SK-N-MC (cell line): ENCODE measurements at regions not wholly inside any gene's neighbourhood (a gene's known extent, or its start where the extent isn't known, plus 50 kb on each side); places are given as distances from the start of the nearest gene placed in this dataset.

Experiments
- DNase-seq: peaks from one replicate; pipeline ENCODE4 v3.0.0-alpha.2; 2011; ENCODE audit warnings: low read depth, low spot score
- H3K27ac ChIP-seq: fragments of 200-600 bp; sonication (generic); 2 replicates; pipeline ENCODE4 v1.5.1; 2016; ENCODE audit warnings: mixed run types
- H3K36me3 ChIP-seq: fragments of 200-600 bp; sonication (generic); 2 replicates; pipeline ENCODE4 v1.6.1; 2017; ENCODE audit warnings: antibody characterized with exemption, low read length, mixed read lengths; ENCODE audit not compliant: insufficient read depth
- H3K4me3 ChIP-seq: fragments of 200-600 bp; sonication (generic); 2 replicates; pipeline ENCODE4 v1.5.1; 2016
- H3K9ac ChIP-seq: fragments of 200-600 bp; sonication (generic); 2 replicates; pipeline ENCODE4 v1.8.0; 2017; ENCODE audit warnings: mixed run types, mixed read lengths; ENCODE audit not compliant: insufficient read length
- H3K9me3 ChIP-seq: fragments of 200-600 bp; sonication (generic); 2 replicates; pipeline ENCODE4 v1.6.1; 2017; ENCODE audit warnings: low read depth, mild to moderate bottlenecking, antibody characterized with exemption, low read length, moderate library complexity, mixed read lengths
- EZH2 ChIP-seq: fragments of 200-600 bp; sonication (generic); IDR thresholded peaks from one replicate; pipeline ENCODE4 v1.6.1; 2017; ENCODE audit warnings: antibody characterized with exemption
- FOXP2 ChIP-seq: optimal IDR thresholded peaks from 2 replicates; pipeline ENCODE3; 2011; ENCODE audit warnings: mild to moderate bottlenecking, moderate library complexity; ENCODE audit not compliant: insufficient read depth; ENCODE audit errors: extremely low read length, control extremely low read depth
- POLR2AphosphoS5 ChIP-seq: IDR thresholded peaks from 2 replicates; pipeline ENCODE4 v1.6.1; 2012; ENCODE audit warnings: mild to moderate bottlenecking, low read depth, low read length, borderline replicate concordance

- no peaks in the 10 kb centered on the region for H3K36me3 ChIP-seq
- H3K9ac ChIP-seq: no peak overlapping the region
- DNase-seq: no peak
- TF ChIP-seq POLR2AphosphoS5 (no peak), EZH2 (no peak), FOXP2 (no peak)
- H3K9me3 ChIP-seq: no peaks in the 10 kb centered on the region
- H3K27ac ChIP-seq: no peak overlapping the region
- no peak overlapping the region for H3K4me3 ChIP-seq
These were observed 225.2 kb downstream of the KTN1 start for GRCh38 chr14:55805250-55805649.

- H3K27ac ChIP-seq: no peak overlapping the region
- no peak for DNase-seq
- no peak for TF ChIP-seq POLR2AphosphoS5
- TF ChIP-seq FOXP2: no peak
- no peak for TF ChIP-seq EZH2
- no peaks in the 10 kb centered on the region for H3K36me3 ChIP-seq
- no peak overlapping the region for H3K9ac ChIP-seq
- no peak overlapping the region for H3K4me3 ChIP-seq
- no peaks in the 10 kb centered on the region for H3K9me3 ChIP-seq
These were observed 227.3 kb downstream of the KTN1 start for GRCh38 chr14:55807053-55807880.

- no peaks in the 10 kb centered on the region for H3K9me3 ChIP-seq
- H3K9ac ChIP-seq: no peak overlapping the region
- H3K36me3 ChIP-seq: no peaks in the 10 kb centered on the region
- no peak for DNase-seq
- H3K27ac ChIP-seq: no peak overlapping the region
- no peak for TF ChIP-seq POLR2AphosphoS5
- TF ChIP-seq EZH2: no peak
- no peak for TF ChIP-seq FOXP2
- no peak overlapping the region for H3K4me3 ChIP-seq
These were observed 227.9 kb downstream of the KTN1 start for GRCh38 chr14:55807881-55808379.

GRCh38 chr14:55813630-55814029 lies 233.6 kb downstream of the KTN1 start:
- TF ChIP-seq POLR2AphosphoS5: no peak
- no peak for TF ChIP-seq EZH2
- TF ChIP-seq FOXP2: no peak
- DNase-seq: no peak
- no peak overlapping the region for H3K9ac ChIP-seq
- H3K27ac ChIP-seq: no peak overlapping the region
- H3K4me3 ChIP-seq: no peak overlapping the region
- no peaks in the 10 kb centered on the region for H3K9me3 ChIP-seq
- no peaks in the 10 kb centered on the region for H3K36me3 ChIP-seq

- DNase-seq: no peak
These were observed 234.1 kb downstream of the KTN1 start for GRCh38 chr14:55814064-55814463.

GRCh38 chr14:55814873-55815272 lies 234.9 kb downstream of the KTN1 start:
- Histone ChIP-seq H3K4me3 (no peak overlapping the region), H3K36me3 (no peaks in the 10 kb centered on the region), H3K27ac (peak overlapping the region; percentile 74), H3K9me3 (no peaks in the 10 kb centered on the region), H3K9ac (no peak overlapping the region)
- DNase-seq: no peak
- no peak for TF ChIP-seq POLR2AphosphoS5
- TF ChIP-seq FOXP2: no peak
- no peak for TF ChIP-seq EZH2

More at GRCh38 chr14:55814064-55814463, 234.1 kb downstream of the KTN1 start:
- TF ChIP-seq EZH2: no peak
- TF ChIP-seq POLR2AphosphoS5: no peak
- TF ChIP-seq FOXP2: no peak
- no peaks in the 10 kb centered on the region for H3K36me3 ChIP-seq
- H3K9ac ChIP-seq: no peak overlapping the region
- no peaks in the 10 kb centered on the region for H3K9me3 ChIP-seq
- no peak overlapping the region for H3K4me3 ChIP-seq
- no peak overlapping the region for H3K27ac ChIP-seq

- no peak for DNase-seq
- no peak for TF ChIP-seq POLR2AphosphoS5
- no peak for TF ChIP-seq FOXP2
- TF ChIP-seq EZH2: no peak
- Histone ChIP-seq H3K36me3 (no peaks in the 10 kb centered on the region), H3K4me3 (no peak overlapping the region), H3K9me3 (no peaks in the 10 kb centered on the region), H3K9ac (no peak overlapping the region), H3K27ac (no peak overlapping the region)
These were observed 236.2 kb downstream of the KTN1 start for GRCh38 chr14:55816225-55816624.

- H3K9ac ChIP-seq: no peak overlapping the region
- H3K9me3 ChIP-seq: no peaks in the 10 kb centered on the region
- no peak overlapping the region for H3K4me3 ChIP-seq
- no peak for TF ChIP-seq EZH2
- TF ChIP-seq FOXP2: no peak
- TF ChIP-seq POLR2AphosphoS5: no peak
- no peaks in the 10 kb centered on the region for H3K36me3 ChIP-seq
- no peak overlapping the region for H3K27ac ChIP-seq
- DNase-seq: no peak
These were observed 239.8 kb downstream of the KTN1 start for GRCh38 chr14:55819610-55820304.
